Muscle of leg (tissue), 3 donors: ENCODE measurements at regions not wholly inside any gene's neighbourhood (a gene's known extent, or its start where the extent isn't known, plus 50 kb on each side); places are given as distances from the start of the nearest gene placed in this dataset.

Experiments
- DNase-seq: peaks from one replicate; pipeline ENCODE4 v3.0.0; 2013
- H3K27ac ChIP-seq: one replicate; pipeline ENCODE4 v1.5.1; 2013; ENCODE audit warnings: mild to moderate bottlenecking, low read length, control low read depth
- H3K27me3 ChIP-seq: one replicate; pipeline ENCODE4 v1.6.1; 2013; ENCODE audit warnings: low read length; ENCODE audit not compliant: control insufficient read depth, insufficient read depth
- H3K36me3 ChIP-seq: one replicate; pipeline ENCODE4 v1.6.1; 2013; ENCODE audit warnings: low read length; ENCODE audit not compliant: control insufficient read depth, insufficient read depth
- H3K4me1 ChIP-seq: one replicate; pipeline ENCODE4 v1.6.1; 2013; ENCODE audit warnings: low read length; ENCODE audit not compliant: control insufficient read depth, insufficient read depth
- H3K4me3 ChIP-seq: one replicate; pipeline ENCODE4 v1.5.1; 2013; ENCODE audit warnings: low read length, control low read depth
- H3K9me3 ChIP-seq: replicated peaks from 2 replicates; pipeline ENCODE4 v1.6.1; 2013; ENCODE audit warnings: low read depth, low read length; ENCODE audit not compliant: control insufficient read depth
- WGBS: methylation state at CpG from one replicate; pipeline ENCODE4 v1.1.5; 2013; ENCODE audit warnings: missing lambda C conversion rate; ENCODE audit not compliant: insufficient coverage; 5-methylcytosine and 5-hydroxymethylcytosine counted together

DNA sequence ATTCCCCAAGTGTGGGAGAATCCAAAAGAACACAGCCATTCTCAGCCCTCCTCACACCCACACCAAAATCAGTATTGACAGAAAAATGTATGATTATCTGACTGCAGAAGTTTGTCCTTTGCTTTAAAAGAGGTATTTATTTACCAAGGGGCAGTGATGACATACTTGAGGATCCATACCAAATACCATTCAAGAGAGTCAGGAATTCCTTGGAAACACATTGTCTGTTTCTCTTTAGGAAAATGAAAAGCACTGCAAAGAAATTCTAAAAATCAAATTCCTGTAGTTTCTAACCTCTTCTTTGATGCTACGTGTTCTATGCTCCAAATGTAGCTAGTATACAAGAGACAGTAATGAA is 509.6 kb upstream of the CXADR start:
- DNase-seq, result peak; percentile 39
- H3K27me3 ChIP-seq, result no peaks in the 10 kb centered on the region
- H3K4me1 ChIP-seq, result no peaks in the 10 kb centered on the region
- H3K36me3 ChIP-seq, result no peaks in the 10 kb centered on the region
- no peak overlapping the region for H3K27ac ChIP-seq
- no peaks in the 10 kb centered on the region for H3K9me3 ChIP-seq
- H3K4me3 ChIP-seq, result no peak overlapping the region
- no CpG with 5 or more reads among the region's 1 CpG for WGBS

DNA sequence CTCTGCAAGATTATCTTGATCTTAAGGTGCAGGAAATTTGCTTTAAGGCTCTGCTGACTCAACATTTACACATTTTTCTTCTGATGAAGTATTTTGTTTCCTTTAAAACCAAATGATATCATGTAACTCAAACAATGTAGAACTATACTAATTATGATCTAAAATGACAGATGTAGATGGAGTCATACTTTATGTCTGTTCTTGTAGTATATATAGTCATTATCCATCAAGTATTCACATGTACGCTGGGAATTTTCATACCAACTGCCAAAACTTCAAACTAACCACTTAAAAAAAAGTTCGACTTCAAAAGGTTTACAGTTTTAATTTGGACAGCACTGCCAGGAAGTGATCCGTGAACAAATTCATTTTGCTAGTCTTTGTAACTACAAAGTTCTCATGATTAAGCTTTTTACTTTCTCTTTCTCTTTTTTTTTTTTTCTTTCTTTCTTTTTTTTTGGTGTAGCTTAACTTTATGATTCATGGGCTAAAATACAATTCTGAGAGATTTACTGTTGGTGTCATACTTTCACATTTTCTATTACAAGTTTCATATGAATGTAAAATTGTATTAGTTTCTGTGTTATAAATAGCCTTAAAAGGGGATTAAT is 509.0 kb upstream of the CXADR start:
- no CpG with 5 or more reads among the region's 3 CpGs for WGBS
- Histone ChIP-seq H3K4me1 (no peaks in the 10 kb centered on the region), H3K36me3 (no peaks in the 10 kb centered on the region), H3K27ac (no peak overlapping the region), H3K27me3 (no peaks in the 10 kb centered on the region), H3K4me3 (no peak overlapping the region), H3K9me3 (no peaks in the 10 kb centered on the region)
- peak; percentile 24 for DNase-seq

DNA sequence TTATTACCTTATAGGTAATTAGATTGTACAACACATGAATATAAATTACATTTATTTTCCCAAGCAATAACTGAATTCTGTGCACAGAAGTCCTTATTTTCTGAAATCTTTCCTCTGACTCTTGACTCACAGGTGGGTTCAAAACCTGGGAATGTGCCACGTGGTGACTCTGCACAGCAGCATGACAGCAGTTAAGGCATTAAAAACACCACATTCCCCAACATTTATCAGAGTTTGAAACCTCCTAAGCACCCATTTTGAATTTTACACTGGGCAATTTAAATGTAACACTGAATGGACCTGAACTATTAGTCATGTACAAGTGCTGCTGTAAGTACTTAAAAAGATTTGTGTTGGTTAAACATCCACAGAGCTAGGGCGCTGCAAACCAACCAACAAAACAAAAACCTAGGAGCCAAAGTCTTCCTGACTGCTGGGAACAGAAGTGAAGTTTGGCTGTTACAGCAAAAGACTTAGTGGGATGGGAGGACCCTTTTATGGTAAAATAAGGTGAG is 480.6 kb upstream of the CXADR start:
- DNase-seq, result no peak
- Histone ChIP-seq H3K9me3 (no peaks in the 10 kb centered on the region), H3K27me3 (no peaks in the 10 kb centered on the region), H3K36me3 (no peaks in the 10 kb centered on the region), H3K4me1 (no peaks in the 10 kb centered on the region), H3K4me3 (no peak overlapping the region), H3K27ac (no peak overlapping the region)
- 50% methylated on average over 1 of the region's 2 CpGs for WGBS

DNA sequence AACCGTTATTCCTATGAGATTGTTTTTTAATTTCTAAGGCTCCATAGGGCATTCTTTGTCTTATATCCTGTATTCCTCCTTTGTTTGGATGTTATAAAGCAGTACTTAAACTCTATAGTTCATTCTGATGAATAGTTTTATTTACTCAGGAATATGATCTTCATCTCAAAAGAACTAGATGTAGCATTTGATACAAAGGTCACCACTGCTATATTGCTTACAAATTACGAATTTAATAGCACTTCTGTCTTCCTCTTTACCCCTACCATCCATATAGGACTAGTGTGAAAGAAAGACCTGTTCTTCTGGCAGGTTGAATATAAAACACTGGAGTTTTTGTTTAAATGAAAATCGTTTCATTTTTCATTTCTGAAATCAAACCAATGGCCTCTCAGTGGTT is 468.1 kb upstream of the CXADR start:
- Histone ChIP-seq H3K4me1 (no peaks in the 10 kb centered on the region), H3K9me3 (no peaks in the 10 kb centered on the region), H3K27me3 (no peaks in the 10 kb centered on the region), H3K36me3 (no peaks in the 10 kb centered on the region), H3K4me3 (no peak overlapping the region), H3K27ac (no peak overlapping the region)
- WGBS, result no CpG with 5 or more reads among the region's 3 CpGs
- no peak for DNase-seq

DNA sequence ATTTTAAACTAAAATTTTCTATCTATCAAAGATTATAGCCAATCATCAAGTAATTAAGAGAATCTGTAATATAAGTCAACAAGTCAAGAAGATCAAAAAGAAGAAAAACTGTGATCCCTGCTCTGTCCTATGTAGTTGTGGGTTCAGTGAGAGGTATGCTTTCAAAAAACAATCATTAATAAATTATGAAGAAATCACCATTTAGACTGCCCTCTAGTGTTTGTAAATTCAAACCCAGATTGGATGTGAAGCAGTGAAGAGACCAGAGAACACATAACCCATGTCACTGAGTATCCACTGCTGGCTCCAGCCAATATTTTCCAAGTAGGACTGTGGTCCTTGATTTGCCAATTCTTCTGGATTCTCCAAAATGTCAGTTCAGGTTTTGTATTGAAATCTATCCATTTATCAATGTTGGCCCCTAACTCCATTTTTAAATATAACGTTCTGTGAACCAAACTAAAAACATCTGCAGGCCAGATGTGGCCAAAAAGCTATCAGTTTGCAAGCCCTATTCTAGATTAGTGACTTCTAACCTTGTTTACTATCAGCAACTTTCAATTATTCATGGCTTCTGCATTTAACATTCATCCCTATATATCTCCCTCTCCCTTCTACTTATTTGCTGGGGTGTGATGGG is 467.5 kb upstream of the CXADR start:
- peak; percentile 35 for DNase-seq

DNA sequence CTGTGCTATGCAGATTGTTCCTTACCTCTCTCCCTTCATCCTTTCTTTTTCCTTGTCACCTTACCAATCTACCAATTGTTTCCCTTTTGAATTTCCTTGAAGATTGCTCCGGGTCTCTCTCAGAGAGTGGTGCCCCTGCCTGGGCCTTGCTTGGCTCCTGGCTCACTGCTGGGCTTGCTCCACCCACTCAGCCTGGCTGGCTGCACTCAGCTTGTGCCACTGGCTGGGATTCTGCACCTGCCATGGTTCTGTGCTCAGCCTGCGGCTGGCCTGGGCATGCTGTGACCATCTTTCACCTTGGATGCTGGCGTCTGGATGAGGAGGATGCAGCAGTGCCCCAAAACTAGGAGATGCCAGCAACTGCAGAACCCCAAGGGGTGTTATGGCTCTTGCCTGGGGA is 463.9 kb upstream of the CXADR start:
- Histone ChIP-seq H3K36me3 (no peaks in the 10 kb centered on the region), H3K4me1 (no peaks in the 10 kb centered on the region), H3K27ac (no peak overlapping the region), H3K4me3 (no peak overlapping the region), H3K9me3 (no peaks in the 10 kb centered on the region), H3K27me3 (no peaks in the 10 kb centered on the region)
- DNase-seq, result no peak
- 74% methylated on average over 3 of the region's 3 CpGs for WGBS

More for the DNA sequence above, 467.5 kb upstream of the CXADR start:
- WGBS, result 13% methylated on average over 1 of the region's 1 CpG
- Histone ChIP-seq H3K27ac (no peak overlapping the region), H3K9me3 (no peaks in the 10 kb centered on the region), H3K36me3 (no peaks in the 10 kb centered on the region), H3K4me1 (no peaks in the 10 kb centered on the region), H3K27me3 (no peaks in the 10 kb centered on the region), H3K4me3 (no peak overlapping the region)

DNA sequence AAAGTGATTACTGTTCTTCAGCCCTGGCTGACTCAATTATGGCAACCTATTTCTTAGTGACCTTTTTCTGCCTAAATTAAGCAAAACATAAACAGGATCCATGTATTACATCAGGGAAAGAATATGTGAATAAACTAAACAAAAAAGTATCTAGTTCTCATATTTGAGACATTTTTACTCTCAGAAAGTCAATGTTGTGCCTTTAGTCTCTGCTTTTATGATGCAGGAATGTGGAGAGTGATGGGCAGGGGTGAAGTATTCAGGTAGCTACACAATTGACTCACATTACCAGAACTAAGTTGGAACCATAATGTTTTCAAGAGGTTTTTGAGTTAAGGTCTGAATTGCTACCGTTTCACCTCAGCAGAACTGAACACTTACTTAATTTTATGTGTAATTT is 462.7 kb upstream of the CXADR start:
- no peak for DNase-seq
- no CpG with 5 or more reads among the region's 1 CpG for WGBS

DNA sequence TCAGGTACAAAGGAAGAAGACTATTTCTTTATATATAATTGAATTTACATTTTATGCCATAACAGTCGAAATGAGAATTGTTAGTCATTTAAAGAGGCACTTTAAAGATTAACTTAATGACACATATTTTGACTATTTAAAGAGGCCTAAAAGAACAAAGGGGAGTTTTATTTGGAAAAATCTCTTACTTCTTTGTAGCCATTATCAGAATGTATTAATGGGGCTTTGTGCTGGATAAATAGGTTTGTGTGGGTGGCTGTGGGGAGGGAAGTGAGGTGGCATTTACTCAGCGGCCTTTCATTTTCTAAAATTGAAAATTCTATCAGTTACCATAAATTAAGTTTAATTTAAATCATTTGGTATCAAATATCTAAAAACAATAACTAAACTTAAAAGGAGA is 462.2 kb upstream of the CXADR start:
- H3K9me3 ChIP-seq, result no peaks in the 10 kb centered on the region
- no CpG with 5 or more reads among the region's 2 CpGs for WGBS
- H3K36me3 ChIP-seq, result no peaks in the 10 kb centered on the region
- H3K27ac ChIP-seq, result no peak overlapping the region
- DNase-seq, result no peak
- no peaks in the 10 kb centered on the region for H3K27me3 ChIP-seq
- no peak overlapping the region for H3K4me3 ChIP-seq
- no peaks in the 10 kb centered on the region for H3K4me1 ChIP-seq

More for the DNA sequence above, 462.7 kb upstream of the CXADR start:
- Histone ChIP-seq H3K27ac (no peak overlapping the region), H3K9me3 (no peaks in the 10 kb centered on the region), H3K4me3 (no peak overlapping the region), H3K36me3 (no peaks in the 10 kb centered on the region), H3K27me3 (no peaks in the 10 kb centered on the region), H3K4me1 (no peaks in the 10 kb centered on the region)

DNA sequence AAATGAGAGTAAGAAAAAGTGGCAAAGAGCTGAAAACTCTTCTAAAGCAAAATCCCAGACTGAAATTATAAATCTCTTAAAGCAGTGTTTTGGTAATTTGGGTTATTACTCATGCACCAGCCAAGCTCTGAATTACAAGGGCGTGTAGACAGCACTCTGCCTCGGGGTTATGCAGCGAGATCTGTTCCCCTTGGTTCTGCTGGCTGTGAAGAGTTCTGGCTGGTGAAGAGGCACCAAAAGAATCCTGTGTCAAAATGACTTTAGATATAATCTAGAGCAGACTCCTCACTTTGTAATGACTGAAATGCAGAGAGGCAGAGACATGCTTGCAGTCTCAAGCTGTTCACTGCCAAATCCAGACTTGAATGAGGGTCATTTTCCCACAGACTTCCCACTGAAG is 461.8 kb upstream of the CXADR start:
- Histone ChIP-seq H3K36me3 (no peaks in the 10 kb centered on the region), H3K27me3 (no peaks in the 10 kb centered on the region), H3K27ac (no peak overlapping the region), H3K4me1 (no peaks in the 10 kb centered on the region), H3K4me3 (no peak overlapping the region), H3K9me3 (no peaks in the 10 kb centered on the region)
- DNase-seq, result peak; percentile 33
- WGBS, result no CpG with 5 or more reads among the region's 3 CpGs

DNA sequence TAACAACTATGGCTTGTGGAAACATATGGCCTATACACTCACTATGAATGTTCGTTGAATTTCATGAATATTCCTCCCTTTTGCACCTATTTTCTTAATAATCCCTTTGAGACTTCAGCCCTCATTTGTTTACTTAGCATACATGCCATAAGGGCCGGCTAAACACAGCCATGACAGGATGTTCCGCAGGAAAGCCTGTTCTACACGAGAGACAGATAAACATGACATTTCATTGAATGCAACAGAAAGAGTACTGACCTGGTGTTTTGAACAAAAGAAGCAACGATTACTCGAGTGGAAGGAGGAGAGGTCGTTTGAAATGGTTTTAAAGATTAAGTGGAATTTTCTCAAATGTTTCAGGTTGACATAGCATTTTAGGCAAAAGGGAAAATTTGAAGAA is 459.5 kb upstream of the CXADR start:
- WGBS, result 51% methylated on average over 7 of the region's 7 CpGs
- H3K36me3 ChIP-seq, result no peaks in the 10 kb centered on the region
- no peaks in the 10 kb centered on the region for H3K4me1 ChIP-seq
- H3K4me3 ChIP-seq, result no peak overlapping the region
- no peak for DNase-seq
- no peak overlapping the region for H3K27ac ChIP-seq
- no peaks in the 10 kb centered on the region for H3K27me3 ChIP-seq
- H3K9me3 ChIP-seq, result no peaks in the 10 kb centered on the region
